IMR-90 (cell line): ENCODE measurements at regions not wholly inside any gene's neighbourhood (a gene's known extent, or its start where the extent isn't known, plus 50 kb on each side); places are given as distances from the start of the nearest gene placed in this dataset.

Experiments
- ATAC-seq: fragments of 200-7000 bp; cut with Tn5 transposase; 2 replicates; pipeline ENCODE4 v1.9.1; 2020; ENCODE audit warnings: low read depth, mild to moderate bottlenecking, moderate library complexity
- BruUV-seq: library from RNA; stranded (reverse); fragments of 400-500 nt; replicated peaks from 2 replicates; lab custom pipeline; 2021; lab: Mats Ljungman, UMichigan
- CTCF ChIA-PET: fragments of 300-600 bp; formaldehyde crosslinking; extraction: SDS; loops from one replicate; lab custom pipeline; 2021; ENCODE audit warnings: antibody characterized with exemption; lab: Yijun Ruan, JAX
- POLR2A ChIA-PET: fragments of 300-600 bp; sonication (Branson Sonifier 250); formaldehyde crosslinking; loops from one replicate; lab custom pipeline; 2022; ENCODE audit warnings: antibody characterized with exemption; ENCODE audit not compliant: unreplicated experiment; lab: Charles Lee
- DNase-seq: peaks from one replicate; pipeline ENCODE4 v3.0.0; 2013
- H2AFZ ChIP-seq: replicated peaks from 2 replicates; pipeline ENCODE3; 2013; ENCODE audit warnings: low read length, mild to moderate bottlenecking; ENCODE audit not compliant: poor library complexity
- H2AK5ac ChIP-seq: 2 replicates; pipeline ENCODE4 v1.6.1; 2013; ENCODE audit warnings: low read depth, low read length, inconsistent platforms
- H2AK9ac ChIP-seq: replicated peaks from 2 replicates; pipeline ENCODE3; 2013; ENCODE audit warnings: mild to moderate bottlenecking, low read depth, low read length, moderate library complexity; ENCODE audit not compliant: poor library complexity
- H2BK120ac ChIP-seq: 2 replicates; pipeline ENCODE4 v1.6.1; 2013; ENCODE audit warnings: low read depth, low read length, inconsistent platforms
- H2BK15ac ChIP-seq: 3 replicates; pipeline ENCODE4 v1.6.1; 2013; ENCODE audit warnings: low read depth, low read length, inconsistent platforms
- H2BK20ac ChIP-seq: 2 replicates; pipeline ENCODE4 v1.6.1; 2013; ENCODE audit warnings: low read depth, mild to moderate bottlenecking, inconsistent platforms, low read length, moderate library complexity
- H2BK5ac ChIP-seq: 2 replicates; pipeline ENCODE4 v1.6.1; 2013; ENCODE audit warnings: mild to moderate bottlenecking, low read depth, low read length, inconsistent platforms; ENCODE audit not compliant: poor library complexity, severe bottlenecking
- H3K14ac ChIP-seq: replicated peaks from 2 replicates; pipeline ENCODE4 v1.6.1; 2013; ENCODE audit warnings: low read depth, low read length, inconsistent platforms
- H3K18ac ChIP-seq: 2 replicates; pipeline ENCODE4 v1.6.1; 2013; ENCODE audit warnings: low read depth, low read length, control low read depth
- H3K23ac ChIP-seq: 2 replicates; pipeline ENCODE4 v1.6.1; 2013; ENCODE audit warnings: low read depth, low read length, inconsistent platforms
- H3K27ac ChIP-seq: 2 replicates; pipeline ENCODE4 v1.5.1; 2013; ENCODE audit warnings: mild to moderate bottlenecking, control low read depth, low read length; ENCODE audit not compliant: insufficient read depth
- H3K27me3 ChIP-seq: 2 replicates; pipeline ENCODE4 v1.6.1; 2013; ENCODE audit warnings: low read length; ENCODE audit not compliant: control insufficient read depth, insufficient read depth
- H3K36me3 ChIP-seq: 2 replicates; pipeline ENCODE4 v1.6.1; 2013; ENCODE audit warnings: low read length, mixed read lengths; ENCODE audit not compliant: control insufficient read depth, insufficient read depth
- H3K4ac ChIP-seq: 2 replicates; pipeline ENCODE4 v1.6.1; 2013; ENCODE audit warnings: low read depth, low read length, inconsistent platforms
- H3K4me1 ChIP-seq: 2 replicates; pipeline ENCODE4 v1.6.1; 2013; ENCODE audit warnings: low read length, mixed read lengths; ENCODE audit not compliant: control insufficient read depth, insufficient read depth
- H3K4me2 ChIP-seq: 2 replicates; pipeline ENCODE4 v1.6.1; 2013; ENCODE audit warnings: low read depth, mild to moderate bottlenecking, control low read depth, low read length, moderate library complexity
- H3K4me3 ChIP-seq: 2 replicates; pipeline ENCODE4 v1.5.1; 2013; ENCODE audit warnings: low read depth, mild to moderate bottlenecking, control low read depth, low read length, moderate library complexity; ENCODE audit not compliant: insufficient read depth
- H3K56ac ChIP-seq: 2 replicates; pipeline ENCODE4 v1.6.1; 2013; ENCODE audit warnings: low read length, inconsistent platforms; ENCODE audit not compliant: insufficient read depth; ENCODE audit errors: extremely low read depth
- H3K79me1 ChIP-seq, 2 experiments: 2 replicates each; pipeline ENCODE4 v1.6.1; 2013; ENCODE audit warnings: low read length in 2 of 2, inconsistent platforms in 1 of 2, low read depth in 1 of 2
- H3K9ac ChIP-seq: 2 replicates; pipeline ENCODE4 v1.6.1; 2013; ENCODE audit warnings: low read depth, low read length, control low read depth
- H3K9me1 ChIP-seq: 2 replicates; pipeline ENCODE4 v1.6.1; 2013; ENCODE audit warnings: low read length, inconsistent platforms; ENCODE audit not compliant: insufficient read depth
- H3K9me3 ChIP-seq: 2 replicates; pipeline ENCODE4 v1.6.1; 2013; ENCODE audit warnings: low read length; ENCODE audit not compliant: control insufficient read depth, insufficient read depth
- H4K20me1 ChIP-seq: 2 replicates; pipeline ENCODE4 v1.6.1; 2013; ENCODE audit warnings: low read length, inconsistent platforms; ENCODE audit not compliant: insufficient read depth
- H4K5ac ChIP-seq: 2 replicates; pipeline ENCODE4 v1.6.1; 2013; ENCODE audit warnings: mild to moderate bottlenecking, low read depth, low read length, control low read depth
- H4K8ac ChIP-seq, 2 experiments: 2 replicates each; pipeline ENCODE4 v1.6.1; 2013; ENCODE audit warnings: low read depth in 2 of 2, low read length in 2 of 2, control low read depth in 1 of 2, inconsistent platforms in 1 of 2
- H4K91ac ChIP-seq: 2 replicates; pipeline ENCODE4 v1.6.1; 2013; ENCODE audit warnings: low read depth, low read length, inconsistent platforms; ENCODE audit not compliant: insufficient read depth
- BHLHE40 ChIP-seq: fragments of 150-350 bp; IDR thresholded peaks from 2 replicates; pipeline ENCODE4 v1.6.1; 2016; ENCODE audit warnings: mild to moderate bottlenecking, low read depth, low read length
- CEBPB ChIP-seq: IDR thresholded peaks from 2 replicates; pipeline ENCODE4 v1.6.1; 2012; ENCODE audit warnings: low read depth, low read length, improper control_type of control experiment
- CHD1 ChIP-seq: IDR thresholded peaks from 2 replicates; pipeline ENCODE4 v1.6.1; 2012; ENCODE audit warnings: low read depth, low read length, improper control_type of control experiment
- ELK1 ChIP-seq: fragments of 150-350 bp; IDR thresholded peaks from 2 replicates; pipeline ENCODE4 v1.6.1; 2016; ENCODE audit warnings: low read depth, mild to moderate bottlenecking, low read length, moderate library complexity, borderline replicate concordance
- FOS ChIP-seq: fragments of 150-350 bp; IDR thresholded peaks from 2 replicates; pipeline ENCODE4 v1.6.1; 2016; ENCODE audit warnings: low read depth, low read length
- MAFK ChIP-seq: IDR thresholded peaks from 2 replicates; pipeline ENCODE4 v1.6.1; 2012; ENCODE audit warnings: low read depth, low read length, improper control_type of control experiment
- MAZ ChIP-seq: IDR thresholded peaks from 2 replicates; pipeline ENCODE4 v1.6.1; 2012; ENCODE audit warnings: low read depth, mild to moderate bottlenecking, low read length, improper control_type of control experiment, moderate library complexity, borderline replicate concordance
- MXI1 ChIP-seq: IDR thresholded peaks from 2 replicates; pipeline ENCODE4 v1.6.1; 2012; ENCODE audit warnings: low read depth, mild to moderate bottlenecking, low read length, moderate library complexity, borderline replicate concordance
- NFE2L2 ChIP-seq: fragments of 150-350 bp; IDR thresholded peaks from 2 replicates; pipeline ENCODE4 v1.6.1; 2016; ENCODE audit warnings: low read depth, mild to moderate bottlenecking, low read length
- POLR2A ChIP-seq: IDR thresholded peaks from 2 replicates; pipeline ENCODE4 v1.6.1; 2012; ENCODE audit warnings: mild to moderate bottlenecking, low read depth, low read length
- RAD21 ChIP-seq: IDR thresholded peaks from 2 replicates; pipeline ENCODE4 v1.6.1; 2012; ENCODE audit warnings: low read length, improper control_type of control experiment
- RCOR1 ChIP-seq: IDR thresholded peaks from 2 replicates; pipeline ENCODE4 v1.6.1; 2012; ENCODE audit warnings: mild to moderate bottlenecking, low read length, improper control_type of control experiment; ENCODE audit not compliant: insufficient replicate concordance
- RFX5 ChIP-seq: IDR thresholded peaks from 2 replicates; pipeline ENCODE4 v1.8.0; 2012; ENCODE audit warnings: low read depth, mild to moderate bottlenecking, low read length, moderate library complexity
- SMC3 ChIP-seq: fragments of 150-350 bp; IDR thresholded peaks from 2 replicates; pipeline ENCODE4 v1.6.1; 2016; ENCODE audit warnings: low read depth, mild to moderate bottlenecking, antibody characterized with exemption, low read length, moderate library complexity
- USF2 ChIP-seq: fragments of 150-350 bp; IDR thresholded peaks from 2 replicates; pipeline ENCODE4 v1.6.1; 2017; ENCODE audit warnings: mild to moderate bottlenecking, antibody characterized with exemption, low read length, low read depth
- WGBS, 2 experiments: methylation state at CpG; one replicate each; pipeline versions ENCODE4 v1.1.5 to v1.1.7; 2013; ENCODE audit warnings: missing lambda C conversion rate in 2 of 2; ENCODE audit not compliant: insufficient read length in 1 of 2; ENCODE audit errors: extremely low coverage in 2 of 2; 5-methylcytosine and 5-hydroxymethylcytosine counted together
- dilution Hi-C: fragments of 300-500 bp; cut with HindIII; formaldehyde crosslinking; loops from one replicate; pipeline ENCODE4 v1.14.3; 2018; ENCODE audit warnings: low sequenced_read_pairs; ENCODE audit not compliant: unreplicated experiment
- in situ Hi-C: fragments of 300-500 bp; cut with MboI; formaldehyde crosslinking; loops from 3 replicates; pipeline ENCODE4 v1.14.3; 2019; ENCODE audit warnings: low sequenced_read_pairs, inconsistent platforms, mixed read lengths
- intact Hi-C: fragments of 100-400 bp; cut with micrococcal nuclease; formaldehyde crosslinking; loops from 2 replicates; pipeline ENCODE4 v1.10.0; 2022
- TF ChIP-seq, protein P1 (sequence below): conservative IDR thresholded peaks from 2 replicates; pipeline ENCODE4 v1.5.1; 2012; ENCODE audit warnings: mild to moderate bottlenecking, low read depth, low read length, improper control_type of control experiment

- Histone ChIP-seq H3K9me1 (peaks cover 4% of the 10 kb centered on the region; the same call in 1 of the 2 replicates), H2BK120ac (no peak overlapping the region), H4K8ac (no peak overlapping the region), H4K5ac (no peak overlapping the region), H2BK20ac (no peak overlapping the region), H3K4ac (no peak overlapping the region), H3K56ac (no peak overlapping the region), H2AFZ (no peak overlapping the region), H2BK5ac (peak overlapping the region; percentile 16), H3K9me3 (no peaks in the 10 kb centered on the region; the same call in 1 of the 2 replicates), H3K79me1 (no peaks in the 10 kb centered on the region), H3K27me3 (no peaks in the 10 kb centered on the region), H4K20me1 (no peaks in the 10 kb centered on the region), H3K23ac (no peak overlapping the region), H3K4me2 (peak overlapping the region; percentile 14; the same call in 1 of the 2 replicates), H3K36me3 (no peaks in the 10 kb centered on the region), H3K14ac (no peak overlapping the region), H3K18ac (no peak overlapping the region), H4K91ac (no peak overlapping the region), H3K4me1 (no peaks in the 10 kb centered on the region; the same call in 1 of the 2 replicates), H3K9ac (no peak overlapping the region), H3K27ac (no peak overlapping the region), H2AK5ac (no peak overlapping the region), H2BK15ac (no peak overlapping the region), H3K4me3 (no peak overlapping the region), H2AK9ac (no peak overlapping the region)
- dilution Hi-C loops: no loop called here
- TF ChIP-seq BHLHE40 (no peak), SMC3 (no peak), ELK1 (no peak), FOS (peak; percentile 14; the same call in 1 of the 2 replicates), RCOR1 (no peak), NFE2L2 (peak; percentile 59), USF2 (no peak), RFX5 (no peak), CEBPB (peak; percentile 94), MAFK (no peak), RAD21 (no peak), CHD1 (no peak), MAZ (no peak), MXI1 (no peak), POLR2A (no peak)
- TF ChIP-seq, protein P1, sequence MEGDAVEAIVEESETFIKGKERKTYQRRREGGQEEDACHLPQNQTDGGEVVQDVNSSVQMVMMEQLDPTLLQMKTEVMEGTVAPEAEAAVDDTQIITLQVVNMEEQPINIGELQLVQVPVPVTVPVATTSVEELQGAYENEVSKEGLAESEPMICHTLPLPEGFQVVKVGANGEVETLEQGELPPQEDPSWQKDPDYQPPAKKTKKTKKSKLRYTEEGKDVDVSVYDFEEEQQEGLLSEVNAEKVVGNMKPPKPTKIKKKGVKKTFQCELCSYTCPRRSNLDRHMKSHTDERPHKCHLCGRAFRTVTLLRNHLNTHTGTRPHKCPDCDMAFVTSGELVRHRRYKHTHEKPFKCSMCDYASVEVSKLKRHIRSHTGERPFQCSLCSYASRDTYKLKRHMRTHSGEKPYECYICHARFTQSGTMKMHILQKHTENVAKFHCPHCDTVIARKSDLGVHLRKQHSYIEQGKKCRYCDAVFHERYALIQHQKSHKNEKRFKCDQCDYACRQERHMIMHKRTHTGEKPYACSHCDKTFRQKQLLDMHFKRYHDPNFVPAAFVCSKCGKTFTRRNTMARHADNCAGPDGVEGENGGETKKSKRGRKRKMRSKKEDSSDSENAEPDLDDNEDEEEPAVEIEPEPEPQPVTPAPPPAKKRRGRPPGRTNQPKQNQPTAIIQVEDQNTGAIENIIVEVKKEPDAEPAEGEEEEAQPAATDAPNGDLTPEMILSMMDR: no peak
- CTCF ChIA-PET: no interaction called here
- in situ Hi-C loops: no loop called here
- no CpG with 5 or more reads among the region's 1 CpG for WGBS, 2 experiments
- ATAC-seq (peak; percentile 64), DNase-seq (peak; percentile 91)
- intact Hi-C loops: no loop called here
- POLR2A ChIA-PET: no interaction called here
- no TSS peak for BruUV-seq
Observed at GRCh38 chr6:112691289-112691688, 344.2 kb downstream of the RFPL4B start.
